Loucy (cell line): ENCODE measurements at regions not wholly inside any gene's neighbourhood (a gene's known extent, or its start where the extent isn't known, plus 50 kb on each side); places are given as distances from the start of the nearest gene placed in this dataset.

Source experiments
- H2AFZ ChIP-seq: fragments of 200-600 bp; sonication (generic); 2 replicates; pipeline ENCODE4 v1.6.0; 2016; ENCODE audit warnings: antibody characterized with exemption, mild to moderate bottlenecking, low read length, moderate library complexity
- H3F3A ChIP-seq: fragments of 200-600 bp; 2 replicates; pipeline ENCODE4 v1.6.0; 2016; ENCODE audit warnings: antibody characterized with exemption, low read depth, mild to moderate bottlenecking
- H3K27me3 ChIP-seq: fragments of 200-600 bp; sonication (generic); 2 replicates; pipeline ENCODE4 v1.6.1; 2014; ENCODE audit warnings: low read length, mild to moderate bottlenecking; ENCODE audit not compliant: insufficient read depth, poor library complexity, severe bottlenecking
- H3K36me3 ChIP-seq: fragments of 200-600 bp; sonication (generic); 2 replicates; pipeline ENCODE4 v1.6.1; 2016; ENCODE audit warnings: low read length; ENCODE audit not compliant: insufficient read depth
- H3K4me1 ChIP-seq: fragments of 200-600 bp; sonication (generic); 2 replicates; pipeline ENCODE4 v1.5.1; 2014; ENCODE audit warnings: low read length, mild to moderate bottlenecking; ENCODE audit not compliant: insufficient read depth, poor library complexity, severe bottlenecking
- H3K4me2 ChIP-seq: fragments of 200-600 bp; sonication (generic); 2 replicates; pipeline ENCODE4 v1.6.0; 2014; ENCODE audit warnings: antibody characterized with exemption, low read length, low read depth, mild to moderate bottlenecking; ENCODE audit not compliant: poor library complexity, severe bottlenecking
- H3K4me3 ChIP-seq: fragments of 200-600 bp; sonication (generic); 2 replicates; pipeline ENCODE4 v1.5.1; 2014; ENCODE audit warnings: low read length, mild to moderate bottlenecking, mixed read lengths; ENCODE audit not compliant: poor library complexity, severe bottlenecking
- H3K79me2 ChIP-seq: fragments of 200-600 bp; sonication (generic); 2 replicates; pipeline ENCODE4 v1.6.1; 2014; ENCODE audit warnings: low read length; ENCODE audit not compliant: insufficient read depth
- H3K9ac ChIP-seq: fragments of 200-600 bp; sonication (generic); 2 replicates; pipeline ENCODE4 v1.6.0; 2014; ENCODE audit warnings: mild to moderate bottlenecking, low read depth, low read length, moderate library complexity; ENCODE audit not compliant: poor library complexity, severe bottlenecking
- H3K9me2 ChIP-seq: fragments of 200-600 bp; sonication (generic); replicated peaks from 2 replicates; pipeline ENCODE4 v1.6.1; 2016; ENCODE audit warnings: low read depth, low read length, mixed read lengths
- H3K9me3 ChIP-seq: fragments of 200-600 bp; sonication (generic); 2 replicates; pipeline ENCODE4 v1.6.1; 2014; ENCODE audit warnings: mild to moderate bottlenecking, antibody characterized with exemption, low read length, low read depth; ENCODE audit not compliant: insufficient read depth
- H4K20me1 ChIP-seq: fragments of 200-600 bp; sonication (generic); 2 replicates; pipeline ENCODE4 v1.6.0; 2014; ENCODE audit warnings: antibody characterized with exemption, low read length, mild to moderate bottlenecking; ENCODE audit not compliant: insufficient read depth, poor library complexity, severe bottlenecking
- CTCF ChIP-seq: fragments of 200-600 bp; sonication (generic); conservative IDR thresholded peaks from 2 replicates; pipeline ENCODE4 v1.5.1; 2014; ENCODE audit warnings: mild to moderate bottlenecking, antibody characterized with exemption, low read length
- EZH2phosphoT487 ChIP-seq: fragments of 200-600 bp; IDR thresholded peaks from 2 replicates; pipeline ENCODE4 v1.6.1; 2018; ENCODE audit warnings: antibody characterized with exemption, mild to moderate bottlenecking, moderate library complexity, borderline replicate concordance

DNA sequence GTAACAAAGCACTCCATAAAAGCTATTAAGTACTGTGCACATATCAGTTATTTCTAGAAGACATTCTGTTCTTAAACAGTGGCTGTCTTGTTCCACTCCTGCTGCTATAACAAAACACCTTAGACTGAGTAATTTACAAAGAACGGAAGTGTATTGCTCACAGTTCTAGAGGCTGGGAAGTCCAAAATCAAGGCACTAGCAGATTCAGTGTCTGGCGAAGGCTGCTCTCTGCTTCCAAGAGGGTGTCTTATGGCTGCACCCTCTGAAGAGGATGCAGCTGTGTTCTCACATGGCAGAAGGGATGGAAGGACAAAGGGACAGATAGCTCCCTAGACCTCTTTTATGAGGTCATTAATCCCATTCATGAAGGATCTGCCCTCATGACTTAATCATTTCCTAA is 424.2 kb upstream of the ZMIZ1 start:
- Histone ChIP-seq H3K4me1 (no peaks in the 10 kb centered on the region), H3F3A (no peaks in the 10 kb centered on the region)
- TF ChIP-seq CTCF (no peak), EZH2phosphoT487 (no peak)

DNA sequence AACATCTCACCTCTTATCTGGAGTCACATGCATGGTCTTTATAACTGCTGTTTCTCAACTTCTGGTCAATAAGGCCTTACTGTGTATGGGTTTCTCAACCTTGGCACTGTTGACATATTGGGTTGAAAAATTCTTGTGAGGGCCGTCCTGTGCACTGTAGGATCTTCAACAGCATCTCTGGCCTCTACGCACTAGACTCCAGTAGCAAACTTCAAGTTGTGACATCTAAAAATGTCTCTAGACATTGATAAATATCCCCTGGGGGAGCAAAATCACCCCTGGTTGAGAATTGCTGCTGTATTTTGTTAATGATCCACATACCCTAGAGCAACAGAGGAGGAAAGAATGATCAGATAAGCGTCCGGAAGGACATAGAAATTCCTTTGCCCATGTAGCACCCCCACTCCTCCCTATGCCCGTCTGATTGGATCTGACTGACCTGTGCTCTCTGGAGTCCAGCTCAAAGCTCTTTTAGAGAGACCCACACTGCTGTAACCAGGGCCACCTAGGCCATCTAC is 423.5 kb upstream of the ZMIZ1 start:
- Histone ChIP-seq H3K9me2 (no peaks in the 10 kb centered on the region), H3K79me2 (no peaks in the 10 kb centered on the region), H3K9ac (no peak overlapping the region), H4K20me1 (no peaks in the 10 kb centered on the region), H3K4me1 (no peaks in the 10 kb centered on the region), H3K4me2 (no peak overlapping the region), H3K27me3 (no peaks in the 10 kb centered on the region), H2AFZ (no peak overlapping the region), H3K4me3 (no peak overlapping the region), H3K36me3 (no peaks in the 10 kb centered on the region), H3K9me3 (no peaks in the 10 kb centered on the region), H3F3A (no peaks in the 10 kb centered on the region)
- no peak for TF ChIP-seq EZH2phosphoT487
- TF ChIP-seq CTCF = no peak

More for the DNA sequence above, 424.2 kb upstream of the ZMIZ1 start:
- Histone ChIP-seq H4K20me1 (no peaks in the 10 kb centered on the region), H2AFZ (no peak overlapping the region), H3K4me3 (no peak overlapping the region), H3K9me2 (no peaks in the 10 kb centered on the region), H3K79me2 (no peaks in the 10 kb centered on the region), H3K4me2 (no peak overlapping the region), H3K9me3 (no peaks in the 10 kb centered on the region), H3K36me3 (no peaks in the 10 kb centered on the region), H3K27me3 (no peaks in the 10 kb centered on the region), H3K9ac (no peak overlapping the region)

- Histone ChIP-seq H4K20me1 (no peaks in the 10 kb centered on the region), H3K79me2 (no peaks in the 10 kb centered on the region), H3K4me2 (no peak overlapping the region), H2AFZ (no peak overlapping the region), H3K36me3 (no peaks in the 10 kb centered on the region), H3K4me1 (no peaks in the 10 kb centered on the region), H3K4me3 (no peak overlapping the region), H3K9ac (no peak overlapping the region), H3F3A (no peaks in the 10 kb centered on the region), H3K27me3 (no peaks in the 10 kb centered on the region), H3K9me3 (no peaks in the 10 kb centered on the region), H3K9me2 (no peaks in the 10 kb centered on the region)
- no peak for TF ChIP-seq CTCF
These were observed 422.8 kb upstream of the ZMIZ1 start for GRCh38 chr10:78645975-78646374.
